GM12891 (cell line): ENCODE measurements at regions not wholly inside any gene's neighbourhood (a gene's known extent, or its start where the extent isn't known, plus 50 kb on each side); places are given as distances from the start of the nearest gene placed in this dataset.

Experiments
- PAX5 ChIP-seq: IDR thresholded peaks from 2 replicates; pipeline ENCODE4 v1.6.1; 2011; ENCODE audit warnings: low read length, moderate library complexity, mild to moderate bottlenecking; ENCODE audit not compliant: insufficient read depth, severe bottlenecking
- POLR2A ChIP-seq: IDR thresholded peaks from 2 replicates; pipeline ENCODE4 v1.6.1; 2011; ENCODE audit warnings: low read depth, low read length, control low read depth
- POLR2AphosphoS5 ChIP-seq: IDR thresholded peaks from 2 replicates; pipeline ENCODE4 v1.6.1; 2011; ENCODE audit warnings: low read depth, low read length, control low read depth
- POU2F2 ChIP-seq: IDR thresholded peaks from 2 replicates; pipeline ENCODE4 v1.6.1; 2011; ENCODE audit warnings: low read depth, mild to moderate bottlenecking, control low read depth, low read length, moderate library complexity
- SPI1 ChIP-seq: IDR thresholded peaks from 2 replicates; pipeline ENCODE4 v1.6.1; 2011; ENCODE audit warnings: low read depth, low read length, control low read depth
- TAF1 ChIP-seq: IDR thresholded peaks from 2 replicates; pipeline ENCODE4 v1.6.1; 2011; ENCODE audit warnings: low read depth, low read length, control low read depth

DNA sequence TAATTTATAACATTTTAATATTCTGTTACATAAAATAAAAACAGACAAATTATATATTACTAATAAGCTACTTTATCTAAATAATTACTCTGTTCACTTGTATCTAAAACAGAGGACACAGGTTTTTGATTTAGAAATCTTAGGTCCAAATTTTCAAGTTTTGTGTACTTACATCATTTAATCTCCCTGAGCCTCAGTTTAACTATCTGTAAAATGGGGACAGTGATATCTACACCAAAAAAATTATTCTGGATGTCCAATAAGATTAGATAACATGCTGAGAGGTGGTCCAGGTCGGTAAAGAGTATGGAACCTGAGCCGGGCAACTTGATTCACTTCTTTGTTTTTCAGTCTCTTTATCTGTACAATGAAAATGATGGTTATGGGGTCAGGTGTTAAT is 263.8 kb upstream of the CDIN1 start:
- TF ChIP-seq POLR2A (no peak), POLR2AphosphoS5 (no peak), PAX5 (no peak), TAF1 (no peak), SPI1 (no peak), POU2F2 (no peak)
